Hematopoietic multipotent progenitor cell treated with erythropoietin and hydrocortisone succinate and interleukin-3 and kit ligand, for 4 days (in vitro differentiated cells): ENCODE measurements at regions not wholly inside any gene's neighbourhood (a gene's known extent, or its start where the extent isn't known, plus 50 kb on each side); places are given as distances from the start of the nearest gene placed in this dataset.

Experiments
- DNase-seq: peaks from one replicate; pipeline ENCODE4 v3.0.0-alpha.2; 2015

GRCh38 chr4:22019676-22020075 lies 71.1 kb upstream of the KCNIP4 start:
- no peak for DNase-seq

GRCh38 chr4:22014222-22014741 lies 65.7 kb upstream of the KCNIP4 start:
- peak; percentile 4 for DNase-seq

- DNase-seq = no peak
Measured at GRCh38 chr4:22003878-22004277, 55.3 kb upstream of the KCNIP4 start.
